Parathyroid adenoma (tissue), 2 donors: ENCODE measurements at regions not wholly inside any gene's neighbourhood (a gene's known extent, or its start where the extent isn't known, plus 50 kb on each side); places are given as distances from the start of the nearest gene placed in this dataset.

Experiments used
- H2AFZ ChIP-seq: fragments of 300-600 bp; sonication (generic); one replicate; pipeline ENCODE4 v1.7.0; 2017; ENCODE audit warnings: antibody characterized with exemption, mild to moderate bottlenecking
- H3K27ac ChIP-seq: fragments of 300-600 bp; sonication (generic); one replicate; pipeline ENCODE4 v1.7.0; 2017
- H3K27me3 ChIP-seq: fragments of 300-600 bp; sonication (generic); one replicate; pipeline ENCODE4 v1.7.0; 2017; ENCODE audit warnings: low read length; ENCODE audit not compliant: control insufficient read depth, insufficient read depth
- H3K36me3 ChIP-seq: fragments of 300-600 bp; sonication (generic); one replicate; pipeline ENCODE4 v1.7.0; 2017; ENCODE audit warnings: low read length; ENCODE audit not compliant: control insufficient read depth, insufficient read depth
- H3K4me1 ChIP-seq: fragments of 300-600 bp; sonication (generic); one replicate; pipeline ENCODE4 v1.7.0; 2017; ENCODE audit warnings: control low read depth
- H3K4me2 ChIP-seq: fragments of 300-600 bp; sonication (generic); one replicate; pipeline ENCODE4 v1.7.0; 2017; ENCODE audit warnings: low read length
- H3K4me3 ChIP-seq: fragments of 300-600 bp; sonication (generic); one replicate; pipeline ENCODE4 v1.7.0; 2017; ENCODE audit warnings: low read depth, low read length
- H3K79me2 ChIP-seq: fragments of 300-600 bp; sonication (generic); one replicate; pipeline ENCODE4 v1.7.0; 2017; ENCODE audit warnings: control low read depth
- H3K9ac ChIP-seq: fragments of 300-600 bp; sonication (generic); one replicate; pipeline ENCODE4 v1.7.0; 2017; ENCODE audit warnings: mild to moderate bottlenecking
- H3K9me3 ChIP-seq: fragments of 300-600 bp; sonication (generic); one replicate; pipeline ENCODE4 v1.7.0; 2017; ENCODE audit warnings: low read length; ENCODE audit not compliant: control insufficient read depth
- CTCF ChIP-seq: fragments of 300-600 bp; sonication (generic); IDR thresholded peaks from one replicate; pipeline ENCODE4 v1.7.0; 2017; ENCODE audit warnings: antibody characterized with exemption, mild to moderate bottlenecking
- donor health status: primary hyperparathyroidism.

- Histone ChIP-seq H3K9ac (no peak overlapping the region), H3K4me2 (no peak overlapping the region), H3K79me2 (no peaks in the 10 kb centered on the region), H3K4me1 (no peaks in the 10 kb centered on the region), H3K27ac (no peak overlapping the region), H3K4me3 (no peak overlapping the region), H3K27me3 (no peaks in the 10 kb centered on the region), H3K9me3 (no peaks in the 10 kb centered on the region), H2AFZ (no peak overlapping the region), H3K36me3 (no peaks in the 10 kb centered on the region)
- no peak for TF ChIP-seq CTCF
Measured at GRCh38 chr2:238726670-238727584, 121.0 kb upstream of the TWIST2 start.

- Histone ChIP-seq H3K27ac (no peak overlapping the region), H3K9me3 (no peaks in the 10 kb centered on the region), H3K36me3 (no peaks in the 10 kb centered on the region), H2AFZ (no peak overlapping the region), H3K79me2 (no peaks in the 10 kb centered on the region), H3K4me1 (no peaks in the 10 kb centered on the region), H3K27me3 (no peaks in the 10 kb centered on the region), H3K4me3 (no peak overlapping the region), H3K4me2 (no peak overlapping the region), H3K9ac (no peak overlapping the region)
- no peak for TF ChIP-seq CTCF
Measured at GRCh38 chr2:238727585-238728329, 120.1 kb upstream of the TWIST2 start.

GRCh38 chr2:238728330-238729260, 119.3 kb upstream of the TWIST2 start:
- Histone ChIP-seq H3K9ac (no peak overlapping the region), H3K27me3 (no peaks in the 10 kb centered on the region), H2AFZ (no peak overlapping the region), H3K4me1 (no peaks in the 10 kb centered on the region), H3K79me2 (no peaks in the 10 kb centered on the region), H3K4me3 (no peak overlapping the region), H3K36me3 (no peaks in the 10 kb centered on the region), H3K27ac (no peak overlapping the region), H3K9me3 (no peaks in the 10 kb centered on the region), H3K4me2 (no peak overlapping the region)
- TF ChIP-seq CTCF: no peak

- Histone ChIP-seq H3K27ac (no peak overlapping the region), H3K4me3 (no peak overlapping the region), H3K9ac (no peak overlapping the region), H3K4me2 (no peak overlapping the region), H3K4me1 (no peaks in the 10 kb centered on the region), H2AFZ (no peak overlapping the region), H3K79me2 (no peaks in the 10 kb centered on the region), H3K36me3 (no peaks in the 10 kb centered on the region), H3K9me3 (no peaks in the 10 kb centered on the region), H3K27me3 (no peaks in the 10 kb centered on the region)
- TF ChIP-seq CTCF: no peak
Measured at GRCh38 chr2:238729261-238729935, 118.5 kb upstream of the TWIST2 start.
